ENCODE measurements at regions not wholly inside any gene's neighbourhood (a gene's known extent, or its start where the extent isn't known, plus 50 kb on each side); places are given as distances from the start of the nearest gene placed in this dataset.

GRCh38 chr2:223433461-223433860 is 168.7 kb downstream of the SCG2 start:
- Histone ChIP-seq H3K36me3 (no peaks in the 10 kb centered on the region), H3K27ac (no peak overlapping the region), H3K4me1 (no peaks in the 10 kb centered on the region), H3K4me3 (no peak overlapping the region), H3K27me3 (ENCODE audit: low read depth) (no peaks in the 10 kb centered on the region), H3K9me3 (no peaks in the 10 kb centered on the region)
- intact Hi-C loops (cut with DNase I) = no loop called here
- TF ChIP-seq CTCF (IDR thresholded peaks at IDR 0.05) = no peak
- ATAC-seq = no peak
- no peak for DNase-seq

- intact Hi-C loops (cut with DNase I) = no loop called here
- no peaks in the 10 kb centered on the region for H3K9me3 ChIP-seq
- no peak for DNase-seq
- H3K4me1 ChIP-seq = no peaks in the 10 kb centered on the region
- H3K36me3 ChIP-seq = no peaks in the 10 kb centered on the region
- no peak for ATAC-seq
- H3K4me3 ChIP-seq = no peak overlapping the region
- H3K27me3 ChIP-seq (ENCODE audit: low read depth) = no peaks in the 10 kb centered on the region
- TF ChIP-seq CTCF (IDR thresholded peaks at IDR 0.05) = no peak
- no peak overlapping the region for H3K27ac ChIP-seq
Measured at GRCh38 chr2:223437788-223438187, 164.4 kb downstream of the SCG2 start.

- ATAC-seq (no peak), DNase-seq (no peak)
- H3K4me3 ChIP-seq = no peak overlapping the region
- H3K9me3 ChIP-seq = no peaks in the 10 kb centered on the region
- H3K36me3 ChIP-seq = no peaks in the 10 kb centered on the region
- intact Hi-C loops (cut with DNase I) = no loop called here
- TF ChIP-seq CTCF (IDR thresholded peaks at IDR 0.05) = no peak
- H3K27ac ChIP-seq = no peak overlapping the region
- no peaks in the 10 kb centered on the region for H3K4me1 ChIP-seq
- no peaks in the 10 kb centered on the region for H3K27me3 ChIP-seq (ENCODE audit: low read depth)
Measured at GRCh38 chr2:223439184-223439583, 163.0 kb downstream of the SCG2 start.

- no peaks in the 10 kb centered on the region for H3K9me3 ChIP-seq
- H3K27me3 ChIP-seq (ENCODE audit: low read depth) = no peaks in the 10 kb centered on the region
- DNase-seq (no peak), ATAC-seq (no peak)
- H3K4me1 ChIP-seq = no peaks in the 10 kb centered on the region
- intact Hi-C loops (cut with DNase I) = no loop called here
- no peak overlapping the region for H3K4me3 ChIP-seq
- no peak overlapping the region for H3K27ac ChIP-seq
- H3K36me3 ChIP-seq = no peaks in the 10 kb centered on the region
- TF ChIP-seq CTCF (IDR thresholded peaks at IDR 0.05) = no peak
Measured at GRCh38 chr2:223439786-223440185, 162.4 kb downstream of the SCG2 start.

GRCh38 chr2:223442847-223443246 is 159.3 kb downstream of the SCG2 start:
- no peaks in the 10 kb centered on the region for H3K9me3 ChIP-seq
- H3K4me3 ChIP-seq = no peak overlapping the region
- H3K27ac ChIP-seq = no peak overlapping the region
- no peak for DNase-seq
- H3K27me3 ChIP-seq (ENCODE audit: low read depth) = no peaks in the 10 kb centered on the region
- no peaks in the 10 kb centered on the region for H3K4me1 ChIP-seq
- no peak for ATAC-seq
- TF ChIP-seq CTCF (IDR thresholded peaks at IDR 0.05) = no peak
- intact Hi-C loops (cut with DNase I) = no loop called here
- no peaks in the 10 kb centered on the region for H3K36me3 ChIP-seq

GRCh38 chr2:223450246-223450645 is 151.9 kb downstream of the SCG2 start:
- Histone ChIP-seq H3K4me3 (no peak overlapping the region), H3K4me1 (no peaks in the 10 kb centered on the region), H3K27ac (no peak overlapping the region), H3K9me3 (no peaks in the 10 kb centered on the region), H3K36me3 (no peaks in the 10 kb centered on the region), H3K27me3 (ENCODE audit: low read depth) (no peaks in the 10 kb centered on the region)
- intact Hi-C loops (cut with DNase I) = no loop called here
- DNase-seq = no peak
- ATAC-seq = no peak
- no peak for TF ChIP-seq CTCF (IDR thresholded peaks at IDR 0.05)
